ENCODE measurements at regions not wholly inside any gene's neighbourhood (a gene's known extent, or its start where the extent isn't known, plus 50 kb on each side); places are given as distances from the start of the nearest gene placed in this dataset.

- H3K36me3 Mint-ChIP-seq (ENCODE audit: low read depth) = no peaks in the 10 kb centered on the region
- H3K27me3 Mint-ChIP-seq (ENCODE audit: low read depth) = no peaks in the 10 kb centered on the region
- no peak for DNase-seq (ENCODE audit: low spot score)
- peaks cover 65% of the 10 kb centered on the region for H3K4me1 Mint-ChIP-seq (ENCODE audit: low read depth)
- H3K9me3 Mint-ChIP-seq (ENCODE audit: low read depth) = no peaks in the 10 kb centered on the region
- peak overlapping the region; percentile 47 for H3K4me3 Mint-ChIP-seq (ENCODE audit: unreplicated experiment)
- peak; percentile 40 for TF ChIP-seq CTCF (IDR thresholded peaks at IDR 0.05)
- peak overlapping the region; percentile 98 for H3K27ac Mint-ChIP-seq (ENCODE audit: unreplicated experiment)
Measured at GRCh38 chr14:50000380-50001150, 107.7 kb downstream of the ARF6 start.

- DNase-seq (ENCODE audit: low spot score) = no peak
- Mint-ChIP-seq H3K27ac (ENCODE audit: unreplicated experiment) (peak overlapping the region; percentile 98), H3K27me3 (ENCODE audit: low read depth) (no peaks in the 10 kb centered on the region), H3K4me1 (ENCODE audit: low read depth) (peaks cover 61% of the 10 kb centered on the region), H3K9me3 (ENCODE audit: low read depth) (no peaks in the 10 kb centered on the region), H3K4me3 (ENCODE audit: unreplicated experiment) (peak overlapping the region; percentile 47), H3K36me3 (ENCODE audit: low read depth) (no peaks in the 10 kb centered on the region)
- TF ChIP-seq CTCF (IDR thresholded peaks at IDR 0.05) = no peak
Measured at GRCh38 chr14:50001151-50001998, 108.5 kb downstream of the ARF6 start.

- no peaks in the 10 kb centered on the region for H3K36me3 Mint-ChIP-seq (ENCODE audit: low read depth)
- H3K27me3 Mint-ChIP-seq (ENCODE audit: low read depth) = no peaks in the 10 kb centered on the region
- no peaks in the 10 kb centered on the region for H3K9me3 Mint-ChIP-seq (ENCODE audit: low read depth)
- TF ChIP-seq CTCF (IDR thresholded peaks at IDR 0.05) = no peak
- H3K4me3 Mint-ChIP-seq (ENCODE audit: unreplicated experiment) = peak overlapping the region; percentile 57
- H3K4me1 Mint-ChIP-seq (ENCODE audit: low read depth) = peaks cover 61% of the 10 kb centered on the region
- no peak for DNase-seq (ENCODE audit: low spot score)
- H3K27ac Mint-ChIP-seq (ENCODE audit: unreplicated experiment) = peak overlapping the region; percentile 98
Measured at GRCh38 chr14:50001999-50002925, 109.4 kb downstream of the ARF6 start.

GRCh38 chr14:50002926-50003212, 110.0 kb downstream of the ARF6 start:
- H3K27ac Mint-ChIP-seq (ENCODE audit: unreplicated experiment) = peak overlapping the region; percentile 98
- no peak for TF ChIP-seq CTCF (IDR thresholded peaks at IDR 0.05)
- H3K4me3 Mint-ChIP-seq (ENCODE audit: unreplicated experiment) = peak overlapping the region; percentile 57
- no peaks in the 10 kb centered on the region for H3K27me3 Mint-ChIP-seq (ENCODE audit: low read depth)
- H3K4me1 Mint-ChIP-seq (ENCODE audit: low read depth) = peaks cover 57% of the 10 kb centered on the region
- DNase-seq (ENCODE audit: low spot score) = no peak
- no peaks in the 10 kb centered on the region for H3K9me3 Mint-ChIP-seq (ENCODE audit: low read depth)
- no peaks in the 10 kb centered on the region for H3K36me3 Mint-ChIP-seq (ENCODE audit: low read depth)
